GM21825 (cell line): ENCODE measurements at regions not wholly inside any gene's neighbourhood (a gene's known extent, or its start where the extent isn't known, plus 50 kb on each side); places are given as distances from the start of the nearest gene placed in this dataset.
"Not testable (repeated sequence)": the region's sequence is repeated elsewhere in the genome, so short reads cannot be mapped to it uniquely, and the experiment has no call there.

Experiments used
- ATAC-seq: cut with Tn5 transposase; IDR thresholded peaks from one replicate; pipeline ENCODE4 v1.9.1; 2021; ENCODE audit warnings: mild to moderate bottlenecking, moderate library complexity; ENCODE audit not compliant: unreplicated experiment

DNA sequence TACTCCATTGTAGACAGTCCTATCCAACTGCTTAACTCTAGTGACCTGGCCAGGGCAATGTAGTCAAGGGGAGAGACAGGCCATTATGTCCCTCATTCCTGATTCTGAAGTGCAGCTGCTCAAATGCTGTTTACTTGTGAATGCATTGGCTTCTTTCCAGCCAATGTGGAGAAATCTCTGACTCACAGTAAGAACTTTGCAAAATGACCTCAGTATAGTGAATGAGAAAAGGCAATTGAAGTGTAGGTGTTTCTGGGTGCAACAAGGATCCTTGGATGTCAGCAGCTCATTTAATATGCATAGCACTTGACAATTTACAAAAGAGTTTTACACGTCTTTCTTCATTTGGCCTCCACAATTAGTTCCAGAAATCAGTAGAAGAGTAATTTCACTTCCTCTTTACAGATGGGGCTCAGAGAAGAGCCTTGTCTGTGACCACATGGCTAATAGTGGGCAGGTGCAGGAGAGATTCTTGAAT lies 367.2 kb downstream of the OSTF1 start:
- ATAC-seq, result peak; percentile 93

GRCh38 chr9:75456698-75457097 lies 368.4 kb downstream of the OSTF1 start:
- no peak for ATAC-seq

DNA sequence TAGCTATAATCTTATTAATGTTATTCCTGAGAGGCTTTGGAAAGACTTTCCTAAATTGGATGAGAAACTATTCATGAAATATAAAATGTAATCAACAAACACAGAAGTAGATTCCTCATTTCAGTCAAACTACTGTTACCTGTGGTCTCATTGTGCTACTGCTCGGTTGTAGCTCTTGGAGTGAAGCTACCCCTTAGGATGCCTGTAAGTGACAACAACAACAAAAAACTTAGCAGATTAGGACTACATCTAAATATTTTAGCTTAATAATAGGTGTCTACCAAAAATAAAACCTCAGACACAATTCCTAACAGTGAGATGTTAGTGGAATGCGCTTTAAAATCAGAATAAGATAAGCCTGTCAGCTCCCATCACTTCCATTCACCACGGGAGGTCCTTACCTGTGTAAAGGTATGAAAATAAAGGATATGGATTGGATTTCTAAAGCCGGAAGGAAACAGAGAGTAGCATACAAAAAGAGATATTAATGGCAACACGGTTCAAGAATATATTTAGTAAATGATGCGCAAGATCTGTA lies 369.2 kb downstream of the OSTF1 start:
- no peak for ATAC-seq

GRCh38 chr9:75459311-75459710 lies 371.0 kb downstream of the OSTF1 start:
- not testable (repeated sequence) for ATAC-seq

GRCh38 chr9:75461183-75461582 lies 372.9 kb downstream of the OSTF1 start:
- no peak for ATAC-seq

DNA sequence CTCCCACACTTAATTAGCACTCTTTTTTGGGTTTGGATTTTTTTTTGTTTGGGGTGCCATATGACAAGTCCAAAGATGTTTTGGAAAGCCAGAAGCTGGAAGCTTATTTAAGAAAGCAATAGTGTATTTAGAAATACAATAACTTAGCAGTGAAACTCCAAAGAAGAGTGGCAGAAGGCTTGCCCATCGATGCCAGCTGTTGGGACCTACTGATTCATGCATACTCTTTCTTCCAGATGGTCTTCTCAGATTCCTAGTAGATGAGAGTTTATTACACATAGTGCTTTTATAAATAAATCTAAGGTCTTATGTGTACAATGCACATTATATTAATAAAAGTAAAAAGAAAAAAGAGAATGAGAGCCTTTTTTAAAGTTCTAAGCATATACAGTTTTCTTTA lies 374.6 kb downstream of the OSTF1 start:
- no peak for ATAC-seq

DNA sequence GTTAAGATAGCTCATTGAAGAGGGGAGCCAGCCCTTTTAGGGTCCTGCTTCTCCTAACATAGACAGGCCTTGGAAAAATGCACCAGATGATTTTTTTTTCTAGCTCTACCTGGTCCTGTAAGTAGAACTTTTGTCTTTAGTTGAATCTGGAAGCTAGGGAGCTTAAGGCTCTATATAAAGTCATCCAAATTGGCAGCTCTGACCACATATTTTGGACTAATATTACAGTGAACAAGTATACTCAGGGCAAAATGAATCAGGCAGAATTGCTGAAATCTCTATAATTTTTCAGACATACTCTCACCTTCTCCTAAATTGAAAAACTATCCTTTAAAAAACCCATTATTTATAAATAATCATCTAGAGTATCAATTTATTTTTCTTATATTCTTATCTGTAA lies 375.6 kb downstream of the OSTF1 start:
- no peak for ATAC-seq

DNA sequence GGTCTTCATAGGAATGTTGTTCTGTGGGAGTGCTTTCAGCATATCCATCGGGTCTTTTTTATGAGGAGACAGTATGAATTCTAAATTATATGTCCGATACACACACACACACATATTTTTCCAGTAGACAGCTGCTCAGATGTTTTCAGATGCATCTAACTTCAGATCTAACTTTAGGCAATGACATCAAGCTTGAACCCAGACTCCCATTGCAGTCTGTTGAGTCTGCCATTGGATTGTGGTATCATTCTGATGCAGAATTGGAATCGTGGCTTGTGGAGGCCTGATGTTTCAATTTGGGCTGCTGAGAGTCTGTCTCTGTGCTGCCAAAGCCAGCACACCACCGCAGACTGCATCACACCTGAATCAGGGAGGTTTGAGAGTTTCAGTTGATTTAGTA lies 376.4 kb downstream of the OSTF1 start:
- ATAC-seq, result no peak

- ATAC-seq, result no peak
Observed at GRCh38 chr9:75467142-75467541, 378.8 kb downstream of the OSTF1 start.

DNA sequence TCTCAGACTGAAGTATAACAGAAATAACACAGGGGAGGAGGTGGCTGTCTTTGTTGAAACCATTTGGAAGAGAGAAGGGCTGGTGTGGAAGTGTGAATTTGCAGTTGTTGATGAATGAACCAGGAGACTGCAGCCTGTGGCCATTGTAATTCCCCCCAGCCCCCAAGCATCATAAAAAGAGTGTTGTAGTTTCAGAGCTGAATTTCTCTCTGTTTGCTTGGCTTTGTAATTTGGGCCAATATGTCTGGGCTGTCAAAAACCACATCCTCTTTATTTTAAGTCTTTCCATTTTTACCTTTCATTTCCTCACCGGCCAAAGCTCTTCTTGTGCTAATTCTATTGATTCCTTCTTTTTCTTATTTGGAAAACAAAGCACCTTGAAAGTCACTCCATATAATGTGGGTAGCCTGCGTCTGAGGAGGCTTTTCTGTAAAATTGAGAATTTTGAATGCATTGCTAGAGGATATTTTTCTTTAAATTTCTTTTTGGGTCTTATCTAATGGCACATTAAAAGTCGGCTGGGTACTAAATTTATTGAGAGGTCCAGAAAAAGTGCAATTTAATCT lies 383.3 kb downstream of the OSTF1 start:
- ATAC-seq, result no peak

DNA sequence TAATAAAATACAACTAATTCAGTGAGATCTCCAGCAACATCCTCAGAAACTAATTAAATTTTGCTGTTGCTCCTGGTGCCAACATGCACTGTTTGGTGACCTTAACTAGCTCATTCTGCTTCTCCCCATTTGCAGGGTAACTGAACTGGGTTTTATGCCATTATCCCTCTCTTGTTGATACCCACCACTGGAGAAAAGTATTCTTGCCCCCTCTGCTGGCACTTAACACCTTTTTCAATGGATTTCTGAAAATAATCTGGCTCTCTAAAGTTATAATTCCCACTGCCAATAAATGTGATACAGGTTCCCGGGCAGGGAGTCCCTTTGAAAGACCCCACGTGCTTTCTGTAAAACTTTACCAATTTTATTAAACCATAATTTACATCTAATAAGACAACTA lies 394.3 kb downstream of the OSTF1 start:
- ATAC-seq, result no peak

- no peak for ATAC-seq
Observed at GRCh38 chr9:75483636-75484035, 395.3 kb downstream of the OSTF1 start.

- no peak for ATAC-seq
Observed at GRCh38 chr9:75487856-75488718, 399.8 kb downstream of the OSTF1 start.

GRCh38 chr9:75488719-75489110 lies 400.4 kb downstream of the OSTF1 start:
- no peak for ATAC-seq

GRCh38 chr9:75490326-75490725 lies 400.1 kb upstream of the PCSK5 start:
- no peak for ATAC-seq

DNA sequence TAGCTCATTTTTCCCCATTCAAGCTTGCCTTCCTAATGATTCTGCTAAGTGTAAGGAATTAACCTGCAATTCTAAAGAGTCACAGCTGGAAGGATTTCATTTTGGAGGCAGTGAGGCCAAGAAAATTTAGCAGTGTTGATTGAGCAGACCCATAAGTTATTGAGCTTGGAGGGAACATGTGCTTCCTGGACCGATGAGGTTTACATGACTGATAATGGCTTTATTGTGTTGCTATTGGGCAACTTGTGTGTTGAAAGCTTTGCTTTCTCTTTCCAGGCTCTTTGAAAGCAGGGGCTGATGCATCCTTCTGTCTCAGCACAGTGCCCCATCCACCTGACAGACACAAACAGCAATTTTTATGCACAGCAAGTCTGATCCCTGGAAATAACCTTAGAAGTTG lies 398.9 kb upstream of the PCSK5 start:
- ATAC-seq, result no peak

- no peak for ATAC-seq
Observed at GRCh38 chr9:75499812-75500211, 390.7 kb upstream of the PCSK5 start.

GRCh38 chr9:75500479-75500878 lies 390.0 kb upstream of the PCSK5 start:
- ATAC-seq, result no peak

DNA sequence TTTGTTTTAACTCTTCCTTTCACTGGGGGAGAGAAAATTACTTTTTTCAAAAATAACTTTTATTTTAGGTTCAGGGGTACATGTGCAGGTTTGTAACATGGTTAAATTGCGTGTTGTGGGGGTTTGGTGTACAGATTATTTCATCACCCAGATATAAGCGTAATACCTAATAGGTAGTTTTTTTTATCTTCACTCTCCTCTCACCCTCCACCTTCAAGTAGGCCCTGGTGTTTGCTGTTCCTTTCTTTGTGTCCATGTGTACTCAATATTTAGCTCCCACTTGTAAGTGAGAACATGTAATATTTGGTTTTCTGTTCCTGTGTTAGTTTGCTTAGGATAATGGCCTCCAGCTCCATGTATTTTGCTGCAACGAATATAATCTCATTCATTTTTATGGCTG lies 389.5 kb upstream of the PCSK5 start:
- ATAC-seq, result not testable (repeated sequence)

GRCh38 chr9:75504721-75505120 lies 385.8 kb upstream of the PCSK5 start:
- ATAC-seq, result no peak

DNA sequence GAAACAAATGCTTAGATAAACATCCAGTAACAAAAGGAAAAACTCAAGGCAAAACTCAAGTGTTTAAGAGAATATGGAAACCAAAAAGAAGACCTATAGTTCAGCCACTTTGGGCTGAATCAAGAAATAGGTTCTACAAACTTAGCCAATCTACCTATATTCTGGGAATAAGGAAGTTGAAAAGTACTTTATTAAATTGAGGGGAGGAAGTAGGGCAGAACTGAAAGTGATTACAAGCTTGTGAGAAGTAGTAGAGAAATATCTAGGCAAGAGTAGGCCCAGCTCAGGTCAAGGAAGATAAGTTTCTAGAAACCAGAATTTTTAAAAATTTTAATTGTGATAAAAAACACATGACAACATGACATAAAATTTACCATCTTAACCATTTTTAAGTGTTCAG lies 384.8 kb upstream of the PCSK5 start:
- ATAC-seq, result no peak

DNA sequence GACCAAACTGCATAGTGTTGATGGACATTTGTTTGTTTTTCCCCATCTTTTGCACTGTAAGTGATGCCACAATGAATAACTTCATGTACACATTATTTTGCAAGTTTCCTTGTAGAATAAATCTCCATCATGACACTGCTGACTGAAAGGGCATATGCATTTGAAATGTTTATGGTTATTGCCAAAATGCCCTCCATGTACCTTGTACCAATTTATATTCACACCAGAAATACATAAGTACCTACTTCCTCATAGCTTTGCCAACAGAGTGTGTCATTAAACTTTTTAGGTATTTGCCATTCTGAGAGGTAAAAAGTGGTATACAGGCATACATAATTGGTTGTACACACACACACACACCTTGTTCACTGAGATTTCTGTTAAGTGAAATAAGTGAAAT lies 361.0 kb upstream of the PCSK5 start:
- no peak for ATAC-seq
